Kidney (tissue), 13 donors: ENCODE measurements at regions not wholly inside any gene's neighbourhood (a gene's known extent, or its start where the extent isn't known, plus 50 kb on each side); places are given as distances from the start of the nearest gene placed in this dataset.

Source experiments
- DNase-seq, 5 donors: peaks; one replicate each; pipeline ENCODE4 v3.0.0-alpha.2; 2013 to 2020
- FAIRE-seq: peaks from 2 replicates; lab custom pipeline; 2012; peaks lifted over from hg19 to GRCh38; lab: Jason Lieb, UNC
- H3K27ac ChIP-seq, 2 donors: one replicate each; pipeline ENCODE4 v1.7.0; 2013; ENCODE audit warnings: low read depth in 2 of 2, low read length in 2 of 2, inconsistent platforms in 1 of 2
- H3K27me3 ChIP-seq: one replicate; pipeline ENCODE4 v1.7.1; 2013; ENCODE audit warnings: low read length, inconsistent platforms; ENCODE audit not compliant: control insufficient read depth, insufficient read depth
- H3K36me3 ChIP-seq, 3 donors: one replicate each; pipeline versions ENCODE4 v1.7.0 to v1.7.1; 2013; ENCODE audit warnings: low read length in 3 of 3, control low read depth in 1 of 3, inconsistent platforms in 1 of 3; ENCODE audit not compliant: insufficient read depth in 3 of 3, control insufficient read depth in 2 of 3
- H3K4me1 ChIP-seq, 3 donors: one replicate each; pipeline versions ENCODE4 v1.7.0 to v1.7.1; 2013; ENCODE audit warnings: low read length in 3 of 3, inconsistent platforms in 1 of 3, low read depth in 1 of 3; ENCODE audit not compliant: control insufficient read depth in 2 of 3, insufficient read depth in 2 of 3
- H3K4me3 ChIP-seq, 3 donors: one replicate each; pipeline versions ENCODE4 v1.7.0 to v1.8.1; 2013; ENCODE audit warnings: low read length in 3 of 3, control low read depth in 1 of 3, inconsistent platforms in 1 of 3
- H3K9ac ChIP-seq, 3 donors: one replicate each; pipeline versions ENCODE4 v1.7.0 to v1.7.1; 2013; ENCODE audit warnings: low read length in 3 of 3, control low read depth in 1 of 3, inconsistent platforms in 1 of 3
- H3K9me3 ChIP-seq, 3 donors: one replicate each; pipeline versions ENCODE4 v1.7.0 to v1.7.1; 2013; ENCODE audit warnings: low read length in 3 of 3, control low read depth in 1 of 3, inconsistent platforms in 1 of 3; ENCODE audit not compliant: control insufficient read depth in 2 of 3, insufficient read depth in 1 of 3
- CTCF ChIP-seq: IDR thresholded peaks from 3 replicates; pipeline ENCODE4 v1.5.1; 2012; ENCODE audit warnings: mild to moderate bottlenecking, moderate library complexity, borderline replicate concordance; ENCODE audit not compliant: insufficient read depth; ENCODE audit errors: extremely low read depth
- intact Hi-C: fragments of 100-400 bp; cut with DNase I; formaldehyde crosslinking; loops from one replicate; pipeline ENCODE4 v1.11.1; 2022
- donor health status: control.
- donor health status: control.
- donor health status: control.
- donor health status: control.
- donor health status: control.
- donor health status: DM: yes; HTN: yes; CAD: no.
- donor health status: Normal renal cell carcinoma (clear cell type).

DNA sequence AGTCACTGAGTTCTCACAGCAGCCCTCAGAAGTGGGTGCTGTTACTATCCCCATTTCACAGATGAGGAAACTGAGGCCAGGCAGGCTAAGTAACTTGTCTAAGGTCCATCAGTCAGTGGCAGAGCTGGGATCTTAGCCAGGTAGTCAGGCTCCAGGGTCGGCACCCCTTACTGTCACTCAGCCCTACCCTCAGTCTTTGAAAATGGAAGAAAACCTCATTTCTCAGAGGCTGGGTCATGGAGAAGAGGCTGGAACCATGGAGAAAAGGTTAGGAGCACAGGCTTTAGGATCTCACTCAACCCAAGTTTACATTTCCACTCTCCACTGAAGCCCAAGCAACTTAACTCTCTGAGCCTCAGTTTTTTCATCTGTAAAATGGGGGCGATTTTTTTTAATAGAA lies 116.2 kb upstream of the SIRPG start:
- intact Hi-C loops: no loop called here
- no peak for TF ChIP-seq CTCF
- H3K36me3 ChIP-seq: no peaks in the 10 kb centered on the region
- H3K27me3 ChIP-seq: no peaks in the 10 kb centered on the region
- FAIRE-seq: no peak
- H3K4me1 ChIP-seq: peaks cover 0 to 5% (median 4%) of the 10 kb centered on the region in 3 donors
- DNase-seq: no peak
- H3K4me3 ChIP-seq: no peak overlapping the region
- H3K9ac ChIP-seq: no peak overlapping the region
- H3K27ac ChIP-seq: no peak overlapping the region
- H3K9me3 ChIP-seq: no peaks in the 10 kb centered on the region

- Histone ChIP-seq H3K36me3 (no peaks in the 10 kb centered on the region), H3K27ac (no peak overlapping the region), H3K9ac (no peak overlapping the region), H3K4me3 (no peak overlapping the region), H3K9me3 (no peaks in the 10 kb centered on the region), H3K4me1 (no peaks in the 10 kb centered on the region), H3K27me3 (no peaks in the 10 kb centered on the region)
- no peak for TF ChIP-seq CTCF
- intact Hi-C loops: no loop called here
- DNase-seq (no peak), FAIRE-seq (no peak)
Observed at GRCh38 chr20:1769491-1769890, 111.9 kb upstream of the SIRPG start.

DNA sequence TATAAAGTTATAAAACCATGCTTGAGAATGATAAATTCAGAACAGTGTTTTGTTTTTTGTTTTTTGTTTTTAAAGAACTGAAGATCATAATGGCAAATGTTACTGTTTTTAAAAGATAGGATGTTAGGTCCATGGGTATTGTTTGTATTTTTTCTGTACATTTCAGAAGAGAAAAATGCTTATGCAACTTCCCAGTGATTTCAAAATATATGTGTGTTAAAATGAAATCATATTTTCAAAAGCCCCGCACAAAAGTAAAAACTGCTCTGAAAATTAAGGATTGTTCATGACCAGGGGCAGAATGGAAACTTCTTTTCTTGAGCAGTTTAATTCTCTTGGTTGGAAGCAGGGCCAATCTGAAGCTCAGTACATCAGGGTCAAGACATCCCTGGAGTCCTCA lies 109.2 kb upstream of the SIRPG start:
- no peaks in the 10 kb centered on the region for H3K9me3 ChIP-seq
- no peak overlapping the region for H3K27ac ChIP-seq
- H3K9ac ChIP-seq: no peak overlapping the region
- intact Hi-C loops: no loop called here
- no peaks in the 10 kb centered on the region for H3K27me3 ChIP-seq
- FAIRE-seq: no peak
- no peak for TF ChIP-seq CTCF
- no peaks in the 10 kb centered on the region for H3K4me1 ChIP-seq
- no peak overlapping the region for H3K4me3 ChIP-seq
- DNase-seq: no peak
- no peaks in the 10 kb centered on the region for H3K36me3 ChIP-seq
